OCI-LY3 (cell line): ENCODE measurements at regions not wholly inside any gene's neighbourhood (a gene's known extent, or its start where the extent isn't known, plus 50 kb on each side); places are given as distances from the start of the nearest gene placed in this dataset.

Experiments used
- H2AFZ ChIP-seq: fragments of 200-600, 300-600 bp; shearing (Covaris generic); 2 replicates; pipeline ENCODE4 v1.6.0; 2014; ENCODE audit warnings: antibody characterized with exemption, low read depth, low read length
- H3K27ac ChIP-seq: fragments of 200-600, 300-600 bp; sonication (generic); 2 replicates; pipeline ENCODE4 v1.5.1; 2014; ENCODE audit warnings: mild to moderate bottlenecking, low read length, moderate library complexity, mixed read lengths
- H3K27me3 ChIP-seq: fragments of 200-600, 300-600 bp; sonication (generic); 2 replicates; pipeline ENCODE4 v1.6.1; 2014; ENCODE audit warnings: low read depth, low read length, mixed read lengths
- H3K36me3 ChIP-seq: fragments of 200-600, 300-600 bp; sonication (generic); replicated peaks from 2 replicates; pipeline ENCODE3; 2014; ENCODE audit warnings: low read depth, low read length, mixed read lengths
- H3K4me1 ChIP-seq: fragments of 300-600, 200-600 bp; sonication (generic); 2 replicates; pipeline ENCODE4 v1.6.1; 2014; ENCODE audit warnings: low read length, mixed read lengths
- H3K4me2 ChIP-seq: fragments of 200-600, 300-600 bp; sonication (generic); 2 replicates; pipeline ENCODE4 v1.6.1; 2014; ENCODE audit warnings: low read length, mixed read lengths
- H3K4me3 ChIP-seq: fragments of 300-600, 200-600 bp; sonication (generic); 2 replicates; pipeline ENCODE4 v1.5.1; 2014; ENCODE audit warnings: antibody characterized with exemption, mild to moderate bottlenecking, low read length, moderate library complexity
- H3K79me2 ChIP-seq: fragments of 300-600, 200-600 bp; shearing (Covaris generic); 2 replicates; pipeline ENCODE4 v1.6.1; 2014; ENCODE audit warnings: mild to moderate bottlenecking, low read length, mixed read lengths
- H3K9ac ChIP-seq: fragments of 300-600, 200-600 bp; shearing (Covaris generic); 2 replicates; pipeline ENCODE4 v1.6.0; 2014; ENCODE audit warnings: mild to moderate bottlenecking, low read length, moderate library complexity
- H3K9me3 ChIP-seq: fragments of 200-600, 300-600 bp; shearing (Covaris generic); 2 replicates; pipeline ENCODE4 v1.6.1; 2014; ENCODE audit warnings: low read length, mixed read lengths; ENCODE audit not compliant: insufficient read depth
- H4K20me1 ChIP-seq: fragments of 200-600, 300-600 bp; sonication (generic); 2 replicates; pipeline ENCODE4 v1.6.1; 2016; ENCODE audit warnings: low read length, mixed read lengths; ENCODE audit not compliant: insufficient read depth
- CTCF ChIP-seq: fragments of 200-600, 300-600 bp; sonication (generic); IDR thresholded peaks from 2 replicates; pipeline ENCODE4 v1.5.1; 2014; ENCODE audit warnings: antibody characterized with exemption, low read length, low read depth
- EZH2phosphoT487 ChIP-seq: fragments of 200-600 bp; shearing (Covaris generic); IDR thresholded peaks from 2 replicates; pipeline ENCODE4 v1.6.1; 2018; ENCODE audit warnings: antibody characterized with exemption, mixed run types, low read depth

- H4K20me1 ChIP-seq, result no peaks in the 10 kb centered on the region
- H3K36me3 ChIP-seq, result no peaks in the 10 kb centered on the region
- no peaks in the 10 kb centered on the region for H3K27me3 ChIP-seq
- no peaks in the 10 kb centered on the region for H3K79me2 ChIP-seq
- TF ChIP-seq EZH2phosphoT487, result no peak
- no peak for TF ChIP-seq CTCF
- no peaks in the 10 kb centered on the region for H3K9me3 ChIP-seq
- H2AFZ ChIP-seq, result no peak overlapping the region
- peak overlapping the region; percentile 30 for H3K4me2 ChIP-seq
- H3K4me3 ChIP-seq, result no peak overlapping the region
- H3K27ac ChIP-seq, result no peak overlapping the region
- peaks cover 19% of the 10 kb centered on the region for H3K4me1 ChIP-seq
- no peak overlapping the region for H3K9ac ChIP-seq
Observed at GRCh38 chr5:102664616-102665335, 90.3 kb upstream of the PAM start.

GRCh38 chr5:102666164-102666946 is 88.8 kb upstream of the PAM start:
- Histone ChIP-seq H2AFZ (no peak overlapping the region), H3K4me3 (no peak overlapping the region), H3K79me2 (no peaks in the 10 kb centered on the region), H3K27ac (no peak overlapping the region), H3K9me3 (no peaks in the 10 kb centered on the region), H3K4me1 (peaks cover 19% of the 10 kb centered on the region), H4K20me1 (no peaks in the 10 kb centered on the region), H3K36me3 (no peaks in the 10 kb centered on the region), H3K27me3 (no peaks in the 10 kb centered on the region), H3K4me2 (no peak overlapping the region), H3K9ac (no peak overlapping the region)
- no peak for TF ChIP-seq CTCF
- no peak for TF ChIP-seq EZH2phosphoT487

GRCh38 chr5:102668220-102668932 is 86.7 kb upstream of the PAM start:
- Histone ChIP-seq H3K9me3 (no peaks in the 10 kb centered on the region), H4K20me1 (no peaks in the 10 kb centered on the region), H3K79me2 (no peaks in the 10 kb centered on the region), H3K36me3 (no peaks in the 10 kb centered on the region), H3K27ac (peak overlapping the region; percentile 37; the same call in 1 of the 2 replicates), H3K27me3 (no peaks in the 10 kb centered on the region), H3K4me2 (peak overlapping the region; percentile 36), H2AFZ (no peak overlapping the region), H3K4me1 (peaks cover 19% of the 10 kb centered on the region), H3K4me3 (no peak overlapping the region), H3K9ac (no peak overlapping the region)
- TF ChIP-seq CTCF, result no peak
- TF ChIP-seq EZH2phosphoT487, result no peak
